K562 (cell line): ENCODE measurements at regions not wholly inside any gene's neighbourhood (a gene's known extent, or its start where the extent isn't known, plus 50 kb on each side); places are given as distances from the start of the nearest gene placed in this dataset.

Experiments used
- DPF2 ChIP-seq: fragments of 450-650 bp; IDR thresholded peaks from 2 replicates; pipeline ENCODE4 v1.6.1; 2016
- ZNF274 ChIP-seq: IDR thresholded peaks from 2 replicates; pipeline ENCODE4 v1.6.1; 2011; ENCODE audit warnings: low read depth, mild to moderate bottlenecking, low read length, moderate library complexity, borderline replicate concordance

- TF ChIP-seq DPF2 (no peak), ZNF274 (no peak)
Measured at GRCh38 chr1:104105465-104105864, 355.8 kb downstream of the AMY1C start.
